Liver (tissue), 7 donors: ENCODE measurements at regions not wholly inside any gene's neighbourhood (a gene's known extent, or its start where the extent isn't known, plus 50 kb on each side); places are given as distances from the start of the nearest gene placed in this dataset.

ENCODE experiments used
- DNase-seq: peaks from one replicate; pipeline ENCODE4 v3.0.0-alpha.2; 2017; ENCODE audit warnings: low spot score
- H3K27ac ChIP-seq, 2 donors: one replicate each; pipeline ENCODE4 v1.7.0; 2013; ENCODE audit warnings: inconsistent platforms in 2 of 2, low read length in 2 of 2, control low read depth in 1 of 2, low read depth in 1 of 2, mild to moderate bottlenecking in 1 of 2
- H3K27me3 ChIP-seq, 4 donors: one replicate each; pipeline versions ENCODE4 v1.6.1 to v1.7.0; 2013; ENCODE audit warnings: low read length in 3 of 4, inconsistent platforms in 1 of 4, mild to moderate bottlenecking in 1 of 4, moderate library complexity in 1 of 4; ENCODE audit not compliant: control insufficient read depth in 4 of 4, insufficient read depth in 4 of 4
- H3K36me3 ChIP-seq, 4 donors: one replicate each; pipeline versions ENCODE4 v1.6.1 to v1.7.0; 2013; ENCODE audit warnings: low read length in 3 of 4, mild to moderate bottlenecking in 3 of 4, low read depth in 1 of 4, moderate library complexity in 1 of 4; ENCODE audit not compliant: control insufficient read depth in 4 of 4, insufficient read depth in 3 of 4
- H3K4me1 ChIP-seq, 4 donors: one replicate each; pipeline versions ENCODE4 v1.6.1 to v1.7.0; 2013; ENCODE audit warnings: low read length in 3 of 4, mild to moderate bottlenecking in 3 of 4, moderate library complexity in 1 of 4; ENCODE audit not compliant: control insufficient read depth in 4 of 4, insufficient read depth in 4 of 4
- H3K4me3 ChIP-seq, 3 donors: one replicate each; pipeline versions ENCODE4 v1.6.1 to v1.7.0; 2013; ENCODE audit warnings: low read length in 3 of 3, control low read depth in 1 of 3, low read depth in 1 of 3, mild to moderate bottlenecking in 1 of 3
- H3K9ac ChIP-seq, 2 donors: one replicate each; pipeline ENCODE4 v1.7.0; 2013; ENCODE audit warnings: low read length in 2 of 2, mild to moderate bottlenecking in 2 of 2, moderate library complexity in 2 of 2, control low read depth in 1 of 2, low read depth in 1 of 2
- H3K9me3 ChIP-seq, 4 donors: one replicate each; pipeline versions ENCODE4 v1.6.1 to v1.7.0; 2013; ENCODE audit warnings: low read length in 3 of 4; ENCODE audit not compliant: control insufficient read depth in 4 of 4
- FOXA1 ChIP-seq: IDR thresholded peaks from 2 replicates; pipeline ENCODE4 v1.6.1; 2016; ENCODE audit warnings: antibody characterized with exemption
- FOXA2 ChIP-seq: IDR thresholded peaks from 2 replicates; pipeline ENCODE4 v1.6.1; 2016; ENCODE audit warnings: antibody characterized with exemption
- GABPA ChIP-seq, 2 donors: IDR thresholded peaks in 1 of 2; conservative IDR thresholded peaks in 1 of 2; 2 replicates each; pipeline ENCODE4 v1.6.1; 2016; ENCODE audit warnings: antibody characterized with exemption in 2 of 2, mild to moderate bottlenecking in 1 of 2, moderate library complexity in 1 of 2
- HNF4A ChIP-seq, 2 donors: conservative IDR thresholded peaks; 2 replicates each; pipeline ENCODE4 v1.6.1; 2016; ENCODE audit warnings: antibody characterized with exemption in 2 of 2, mild to moderate bottlenecking in 2 of 2
- HNF4G ChIP-seq: IDR thresholded peaks from 2 replicates; pipeline ENCODE4 v1.6.1; 2016; ENCODE audit warnings: antibody characterized with exemption
- JUND ChIP-seq, 2 donors: IDR thresholded peaks; 2 replicates each; pipeline ENCODE4 v1.6.1; 2016; ENCODE audit warnings: antibody characterized with exemption in 2 of 2
- MAX ChIP-seq: IDR thresholded peaks from 2 replicates; pipeline ENCODE4 v1.6.1; 2016; ENCODE audit warnings: antibody characterized with exemption
- NR2F2 ChIP-seq: IDR thresholded peaks from 2 replicates; pipeline ENCODE4 v1.6.1; 2016; ENCODE audit warnings: antibody characterized with exemption
- RXRA ChIP-seq, 2 donors: IDR thresholded peaks; 2 replicates each; pipeline ENCODE4 v1.6.1; 2017 to 2018; ENCODE audit warnings: antibody characterized with exemption in 2 of 2, mild to moderate bottlenecking in 1 of 2
- YY1 ChIP-seq: IDR thresholded peaks from 2 replicates; pipeline ENCODE4 v1.6.1; 2016; ENCODE audit warnings: antibody characterized with exemption, mild to moderate bottlenecking
- WGBS: extraction: QIAGEN DNeasy Blood & Tissue Kit; methylation state at CpG from one replicate; pipeline ENCODE4 v1.1.7; 2013; 5-methylcytosine and 5-hydroxymethylcytosine counted together
- TF ChIP-seq, protein P1 (sequence below): IDR thresholded peaks from 2 replicates; pipeline ENCODE4 v1.6.1; 2016; ENCODE audit warnings: antibody characterized with exemption
- TF ChIP-seq, protein P2 (sequence below): IDR thresholded peaks from 2 replicates; pipeline ENCODE4 v1.6.1; 2016; ENCODE audit warnings: antibody characterized with exemption, mild to moderate bottlenecking
- donor health status: healthy.
- donor health status: healthy.
- donor health status: healthy.
- donor health status: healthy.

DNA sequence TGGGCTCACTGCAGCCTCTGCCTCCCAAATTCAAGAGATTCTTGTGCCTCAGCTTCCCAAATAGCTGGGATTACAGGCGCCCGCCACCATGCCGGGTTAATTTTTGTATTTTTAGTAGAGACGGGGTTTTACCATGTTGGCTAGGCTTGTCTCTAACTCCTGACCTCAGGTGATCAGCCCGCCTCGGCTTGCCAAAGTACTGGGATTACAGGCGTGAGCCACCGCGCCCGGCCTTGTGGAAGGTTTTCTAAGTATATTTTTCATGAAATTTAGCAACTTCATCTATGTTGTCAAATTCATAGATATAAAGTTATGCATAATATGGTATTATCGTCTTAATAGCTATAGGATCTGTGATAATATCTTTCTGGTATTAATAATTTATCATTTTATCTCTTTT lies 275.6 kb upstream of the GRM7 start (continued):
- TF ChIP-seq, protein P1, sequence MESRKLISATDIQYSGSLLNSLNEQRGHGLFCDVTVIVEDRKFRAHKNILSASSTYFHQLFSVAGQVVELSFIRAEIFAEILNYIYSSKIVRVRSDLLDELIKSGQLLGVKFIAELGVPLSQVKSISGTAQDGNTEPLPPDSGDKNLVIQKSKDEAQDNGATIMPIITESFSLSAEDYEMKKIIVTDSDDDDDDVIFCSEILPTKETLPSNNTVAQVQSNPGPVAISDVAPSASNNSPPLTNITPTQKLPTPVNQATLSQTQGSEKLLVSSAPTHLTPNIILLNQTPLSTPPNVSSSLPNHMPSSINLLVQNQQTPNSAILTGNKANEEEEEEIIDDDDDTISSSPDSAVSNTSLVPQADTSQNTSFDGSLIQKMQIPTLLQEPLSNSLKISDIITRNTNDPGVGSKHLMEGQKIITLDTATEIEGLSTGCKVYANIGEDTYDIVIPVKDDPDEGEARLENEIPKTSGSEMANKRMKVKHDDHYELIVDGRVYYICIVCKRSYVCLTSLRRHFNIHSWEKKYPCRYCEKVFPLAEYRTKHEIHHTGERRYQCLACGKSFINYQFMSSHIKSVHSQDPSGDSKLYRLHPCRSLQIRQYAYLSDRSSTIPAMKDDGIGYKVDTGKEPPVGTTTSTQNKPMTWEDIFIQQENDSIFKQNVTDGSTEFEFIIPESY: no peak
- TF ChIP-seq YY1: no peak
- TF ChIP-seq HNF4G: no peak
- no peak for TF ChIP-seq NR2F2
- TF ChIP-seq JUND (IDR thresholded peaks at IDR 0.05): no peak

- no peak for TF ChIP-seq RXRA (IDR thresholded peaks at IDR 0.05)
- no peak for TF ChIP-seq NR2F2
- TF ChIP-seq GABPA (IDR thresholded peaks at IDR 0.05 in 1 of 2, conservative IDR thresholded peaks at IDR 0.05 in 1 of 2): no peak
- TF ChIP-seq FOXA2: no peak
- TF ChIP-seq HNF4A (conservative IDR thresholded peaks at IDR 0.05): no peak
- no peak for TF ChIP-seq FOXA1
- TF ChIP-seq JUND (IDR thresholded peaks at IDR 0.05): no peak
- TF ChIP-seq MAX: no peak
- Histone ChIP-seq H3K36me3 (no peaks in the 10 kb centered on the region), H3K27ac (no peak overlapping the region), H3K9me3 (no peaks in the 10 kb centered on the region), H3K27me3 (no peaks in the 10 kb centered on the region), H3K9ac (no peak overlapping the region), H3K4me1 (no peaks in the 10 kb centered on the region), H3K4me3 (no peak overlapping the region)
- WGBS: 88% methylated on average over 2 of the region's 2 CpGs
- DNase-seq: no peak
These were observed 260.7 kb upstream of the GRM7 start for GRCh38 chr3:6600237-6600636.

GRCh38 chr3:6601374-6601773 lies 259.5 kb upstream of the GRM7 start:
- no peak for DNase-seq
- H3K36me3 ChIP-seq: no peaks in the 10 kb centered on the region
- no peak overlapping the region for H3K27ac ChIP-seq
- no peak overlapping the region for H3K4me3 ChIP-seq
- 69% methylated on average over 4 of the region's 4 CpGs for WGBS
- no peak for TF ChIP-seq FOXA1
- no peak for TF ChIP-seq MAX
- TF ChIP-seq, protein P2, sequence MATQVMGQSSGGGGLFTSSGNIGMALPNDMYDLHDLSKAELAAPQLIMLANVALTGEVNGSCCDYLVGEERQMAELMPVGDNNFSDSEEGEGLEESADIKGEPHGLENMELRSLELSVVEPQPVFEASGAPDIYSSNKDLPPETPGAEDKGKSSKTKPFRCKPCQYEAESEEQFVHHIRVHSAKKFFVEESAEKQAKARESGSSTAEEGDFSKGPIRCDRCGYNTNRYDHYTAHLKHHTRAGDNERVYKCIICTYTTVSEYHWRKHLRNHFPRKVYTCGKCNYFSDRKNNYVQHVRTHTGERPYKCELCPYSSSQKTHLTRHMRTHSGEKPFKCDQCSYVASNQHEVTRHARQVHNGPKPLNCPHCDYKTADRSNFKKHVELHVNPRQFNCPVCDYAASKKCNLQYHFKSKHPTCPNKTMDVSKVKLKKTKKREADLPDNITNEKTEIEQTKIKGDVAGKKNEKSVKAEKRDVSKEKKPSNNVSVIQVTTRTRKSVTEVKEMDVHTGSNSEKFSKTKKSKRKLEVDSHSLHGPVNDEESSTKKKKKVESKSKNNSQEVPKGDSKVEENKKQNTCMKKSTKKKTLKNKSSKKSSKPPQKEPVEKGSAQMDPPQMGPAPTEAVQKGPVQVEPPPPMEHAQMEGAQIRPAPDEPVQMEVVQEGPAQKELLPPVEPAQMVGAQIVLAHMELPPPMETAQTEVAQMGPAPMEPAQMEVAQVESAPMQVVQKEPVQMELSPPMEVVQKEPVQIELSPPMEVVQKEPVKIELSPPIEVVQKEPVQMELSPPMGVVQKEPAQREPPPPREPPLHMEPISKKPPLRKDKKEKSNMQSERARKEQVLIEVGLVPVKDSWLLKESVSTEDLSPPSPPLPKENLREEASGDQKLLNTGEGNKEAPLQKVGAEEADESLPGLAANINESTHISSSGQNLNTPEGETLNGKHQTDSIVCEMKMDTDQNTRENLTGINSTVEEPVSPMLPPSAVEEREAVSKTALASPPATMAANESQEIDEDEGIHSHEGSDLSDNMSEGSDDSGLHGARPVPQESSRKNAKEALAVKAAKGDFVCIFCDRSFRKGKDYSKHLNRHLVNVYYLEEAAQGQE: no peak
- no peak overlapping the region for H3K9ac ChIP-seq
- no peaks in the 10 kb centered on the region for H3K4me1 ChIP-seq
- H3K27me3 ChIP-seq: no peaks in the 10 kb centered on the region
- no peaks in the 10 kb centered on the region for H3K9me3 ChIP-seq
